ENCODE measurements at regions not wholly inside any gene's neighbourhood (a gene's known extent, or its start where the extent isn't known, plus 50 kb on each side); places are given as distances from the start of the nearest gene placed in this dataset.

GRCh38 chr13:59447846-59448620, 715.7 kb downstream of the DIAPH3 start:
- DNase-seq (ENCODE audit: low spot score) = no peak
- Histone ChIP-seq H3K27ac (no peak overlapping the region), H3K4me3 (no peak overlapping the region)
- no peak for TF ChIP-seq CTCF (IDR thresholded peaks at IDR 0.05)

- Histone ChIP-seq H3K4me3 (no peak overlapping the region), H3K27ac (no peak overlapping the region)
- no peak for DNase-seq (ENCODE audit: low spot score)
- no peak for TF ChIP-seq CTCF (IDR thresholded peaks at IDR 0.05)
Observed at GRCh38 chr13:59449750-59450149, 714.0 kb downstream of the DIAPH3 start.

- Histone ChIP-seq H3K4me3 (no peak overlapping the region), H3K27ac (no peak overlapping the region)
- DNase-seq (ENCODE audit: low spot score) = no peak
- no peak for TF ChIP-seq CTCF (IDR thresholded peaks at IDR 0.05)
Observed at GRCh38 chr13:59450229-59450628, 713.5 kb downstream of the DIAPH3 start.

- Histone ChIP-seq H3K27ac (no peak overlapping the region), H3K4me3 (no peak overlapping the region)
- no peak for TF ChIP-seq CTCF (IDR thresholded peaks at IDR 0.05)
- DNase-seq (ENCODE audit: low spot score) = no peak
Observed at GRCh38 chr13:59451236-59451635, 712.5 kb downstream of the DIAPH3 start.

- Histone ChIP-seq H3K27ac (no peak overlapping the region), H3K4me3 (no peak overlapping the region)
- no peak for TF ChIP-seq CTCF (IDR thresholded peaks at IDR 0.05)
- no peak for DNase-seq (ENCODE audit: low spot score)
Observed at GRCh38 chr13:59452189-59452890, 711.4 kb downstream of the DIAPH3 start.

GRCh38 chr13:59458908-59459579, 704.7 kb downstream of the DIAPH3 start:
- no peak for TF ChIP-seq CTCF (IDR thresholded peaks at IDR 0.05)

More at GRCh38 chr13:59458908-59459579, 704.7 kb downstream of the DIAPH3 start:
- Histone ChIP-seq H3K4me3 (no peak overlapping the region), H3K27ac (peak overlapping the region in 1 of 2 donors; percentile 64)
- DNase-seq (ENCODE audit: low spot score) = no peak
